ENCODE measurements at regions not wholly inside any gene's neighbourhood (a gene's known extent, or its start where the extent isn't known, plus 50 kb on each side); places are given as distances from the start of the nearest gene placed in this dataset.

GRCh38 chr3:45277636-45278035 is 51.5 kb upstream of the TMEM158 start:
- DNase-seq (ENCODE audit: low spot score), result no peak

- DNase-seq (ENCODE audit: low spot score), result no peak
Measured at GRCh38 chr3:45280232-45280631, 54.1 kb upstream of the TMEM158 start.

- no peak for DNase-seq (ENCODE audit: low spot score)
Measured at GRCh38 chr3:45280971-45281370, 54.9 kb upstream of the TMEM158 start.

GRCh38 chr3:45283471-45283870 is 57.4 kb upstream of the TMEM158 start:
- no peak for DNase-seq (ENCODE audit: low spot score)

- no peak for DNase-seq (ENCODE audit: low spot score)
Measured at GRCh38 chr3:45297331-45297730, 71.2 kb upstream of the TMEM158 start.

- DNase-seq (ENCODE audit: low spot score), result no peak
Measured at GRCh38 chr3:45302470-45302869, 76.4 kb upstream of the TMEM158 start.

- DNase-seq (ENCODE audit: low spot score), result no peak
Measured at GRCh38 chr3:45306406-45307008, 80.4 kb upstream of the TMEM158 start.

- no peak for DNase-seq (ENCODE audit: low spot score)
Measured at GRCh38 chr3:45309876-45310275, 78.5 kb upstream of the LARS2 start.

- no peak for DNase-seq (ENCODE audit: low spot score)
Measured at GRCh38 chr3:45311327-45311726, 77.0 kb upstream of the LARS2 start.

- DNase-seq (ENCODE audit: low spot score), result peak; percentile 27
Measured at GRCh38 chr3:45311953-45312801, 76.2 kb upstream of the LARS2 start.

- no peak for DNase-seq (ENCODE audit: low spot score)
Measured at GRCh38 chr3:45312836-45313493, 75.4 kb upstream of the LARS2 start.

- no peak for DNase-seq (ENCODE audit: low spot score)
Measured at GRCh38 chr3:45313743-45314403, 74.5 kb upstream of the LARS2 start.

- DNase-seq (ENCODE audit: low spot score), result no peak
Measured at GRCh38 chr3:45317710-45318109, 70.7 kb upstream of the LARS2 start.

- no peak for DNase-seq (ENCODE audit: low spot score)
Measured at GRCh38 chr3:45318689-45319088, 69.7 kb upstream of the LARS2 start.

GRCh38 chr3:45319231-45319995 is 69.0 kb upstream of the LARS2 start:
- DNase-seq (ENCODE audit: low spot score), result no peak

GRCh38 chr3:45319996-45320305 is 68.4 kb upstream of the LARS2 start:
- no peak for DNase-seq (ENCODE audit: low spot score)

GRCh38 chr3:45320986-45321385 is 67.4 kb upstream of the LARS2 start:
- no peak for DNase-seq (ENCODE audit: low spot score)

- peak; percentile 8 for DNase-seq (ENCODE audit: low spot score)
Measured at GRCh38 chr3:45321607-45322391, 66.6 kb upstream of the LARS2 start.

GRCh38 chr3:45322616-45323015 is 65.8 kb upstream of the LARS2 start:
- no peak for DNase-seq (ENCODE audit: low spot score)

GRCh38 chr3:45325676-45326075 is 62.7 kb upstream of the LARS2 start:
- no peak for DNase-seq (ENCODE audit: low spot score)

- no peak for DNase-seq (ENCODE audit: low spot score)
Measured at GRCh38 chr3:45329761-45330305, 58.5 kb upstream of the LARS2 start.

Measured in kidney tubule cell (primary cell).